GM18870 (cell line): ENCODE measurements at regions not wholly inside any gene's neighbourhood (a gene's known extent, or its start where the extent isn't known, plus 50 kb on each side); places are given as distances from the start of the nearest gene placed in this dataset.
"Not testable (repeated sequence)": the region's sequence is repeated elsewhere in the genome, so short reads cannot be mapped to it uniquely, and the experiment has no call there.

Experiments used
- ATAC-seq: cut with Tn5 transposase; IDR thresholded peaks from one replicate; pipeline ENCODE4 v1.9.1; 2021; ENCODE audit warnings: moderate library complexity; ENCODE audit not compliant: unreplicated experiment

DNA sequence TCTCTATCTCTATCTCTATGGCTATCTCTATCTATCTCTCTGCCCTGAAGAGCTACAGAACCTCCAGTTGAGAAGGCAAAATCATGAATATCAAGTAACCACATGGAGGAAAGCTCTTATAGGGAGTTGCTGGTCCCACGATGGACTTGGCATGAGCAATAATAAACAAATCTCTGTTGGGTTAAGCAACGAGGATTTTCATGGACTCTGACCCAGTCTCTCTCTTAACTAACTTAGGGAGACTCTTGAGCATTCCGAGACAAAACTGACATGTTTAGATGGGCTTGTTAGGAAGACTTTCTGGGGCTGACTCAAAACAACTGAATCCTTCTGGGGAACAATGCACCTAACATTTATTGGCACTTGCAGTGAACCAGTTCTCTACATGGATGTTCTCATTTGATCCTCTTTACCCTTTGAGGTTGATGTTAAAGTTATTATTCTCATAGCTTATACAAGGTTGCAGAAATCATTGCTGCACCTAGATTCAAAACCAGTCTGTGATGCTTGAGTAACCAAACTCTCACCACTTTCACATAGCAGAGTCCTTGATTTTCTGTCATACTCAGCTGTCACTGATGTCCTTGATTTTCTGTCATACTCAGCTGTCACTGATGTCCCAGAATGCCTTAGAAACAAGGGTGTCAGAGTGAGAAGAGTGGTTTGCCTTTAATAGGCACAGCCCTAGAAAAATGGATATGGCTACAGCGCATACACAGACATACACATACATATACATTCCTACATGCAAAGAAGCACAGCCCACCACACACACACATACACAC lies 354.6 kb upstream of the MAF start:
- no peak for ATAC-seq

- ATAC-seq: no peak
Measured at GRCh38 chr16:79950932-79951719, 350.6 kb upstream of the MAF start.

DNA sequence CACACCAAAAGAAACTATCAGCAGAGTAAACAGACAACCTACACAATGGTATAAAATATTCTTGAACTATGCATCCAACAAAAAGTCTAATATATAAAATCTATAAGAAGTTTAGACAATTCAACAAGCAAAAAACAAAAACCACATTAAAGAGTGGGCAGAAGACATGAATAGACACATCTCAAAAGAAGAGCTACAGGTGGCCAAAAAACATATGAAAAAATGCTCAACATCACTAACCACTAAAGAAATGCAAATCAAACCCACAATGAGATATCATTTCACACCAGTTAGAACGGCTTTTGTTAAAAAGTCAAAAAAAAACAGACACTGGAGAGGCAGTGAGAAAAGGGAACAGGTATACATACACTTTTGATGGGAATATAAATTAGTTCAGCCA lies 348.9 kb upstream of the MAF start:
- ATAC-seq: no peak

GRCh38 chr16:79947771-79948170 lies 347.2 kb upstream of the MAF start:
- ATAC-seq: no peak

DNA sequence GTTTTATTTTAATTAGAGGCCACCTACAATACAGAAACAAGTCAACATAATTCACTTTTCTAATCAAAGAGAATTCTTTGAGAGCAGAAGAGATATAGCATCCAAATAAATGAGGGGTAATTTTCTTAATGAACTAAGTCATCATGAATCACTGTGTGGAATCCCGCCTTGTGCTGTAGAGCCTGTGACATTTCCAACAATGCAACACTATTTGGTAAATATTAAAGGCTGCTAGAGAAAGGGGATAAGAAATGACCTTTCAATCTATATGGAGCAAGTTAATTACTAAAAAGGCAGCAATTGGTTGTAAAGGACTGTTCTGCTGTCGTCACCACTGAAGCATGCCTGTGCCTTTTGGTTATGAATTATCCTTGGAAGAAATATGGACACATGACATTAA lies 345.7 kb upstream of the MAF start:
- ATAC-seq: no peak

GRCh38 chr16:79943736-79944135 lies 343.2 kb upstream of the MAF start:
- no peak for ATAC-seq

GRCh38 chr16:79938575-79938974 lies 338.0 kb upstream of the MAF start:
- no peak for ATAC-seq

DNA sequence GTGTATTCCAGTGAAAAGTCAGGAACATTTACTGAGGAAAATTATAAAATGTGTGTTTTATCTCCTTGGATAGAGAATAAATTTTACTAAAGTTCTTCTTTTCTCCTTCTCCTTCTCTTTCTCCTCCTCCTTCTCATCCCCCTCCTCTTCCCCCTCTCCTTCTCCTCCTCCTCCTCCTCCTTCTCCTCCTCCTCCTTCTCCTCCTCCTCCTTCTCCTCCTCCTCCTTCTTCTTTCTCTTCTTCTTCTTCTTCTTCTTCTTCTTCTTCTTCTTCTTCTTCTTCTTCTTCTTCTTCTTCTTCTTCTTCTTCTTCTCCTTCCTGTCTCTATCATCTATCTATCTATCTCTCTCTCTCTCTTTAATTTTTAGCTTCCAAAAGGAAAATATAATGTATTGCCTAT lies 337.1 kb upstream of the MAF start:
- ATAC-seq: not testable (repeated sequence)

GRCh38 chr16:79933603-79934002 lies 333.1 kb upstream of the MAF start:
- ATAC-seq: no peak

DNA sequence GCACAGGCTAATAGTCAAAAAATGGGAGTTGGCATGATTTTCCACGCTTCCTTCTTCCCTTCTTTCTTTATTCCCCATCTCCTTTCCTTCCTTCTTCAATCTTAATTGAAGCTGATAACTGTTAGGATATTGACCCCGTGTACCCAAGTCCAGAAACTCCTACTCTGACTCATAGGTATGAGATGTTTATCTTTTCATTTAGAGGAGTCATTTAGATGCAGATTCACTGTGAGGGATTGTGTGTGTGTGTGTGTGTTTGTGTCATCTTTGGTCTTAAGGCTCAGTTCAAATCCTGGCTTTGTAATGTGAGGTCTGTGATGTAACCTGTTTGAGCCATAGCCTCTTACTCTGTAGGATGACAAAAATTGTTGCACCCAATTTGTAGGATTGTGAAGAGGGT lies 332.0 kb upstream of the MAF start:
- ATAC-seq: no peak

- no peak for ATAC-seq
Measured at GRCh38 chr16:79931721-79932120, 331.2 kb upstream of the MAF start.

- ATAC-seq: no peak
Measured at GRCh38 chr16:79929260-79929965, 328.9 kb upstream of the MAF start.

GRCh38 chr16:79928142-79928873 lies 327.8 kb upstream of the MAF start:
- no peak for ATAC-seq

DNA sequence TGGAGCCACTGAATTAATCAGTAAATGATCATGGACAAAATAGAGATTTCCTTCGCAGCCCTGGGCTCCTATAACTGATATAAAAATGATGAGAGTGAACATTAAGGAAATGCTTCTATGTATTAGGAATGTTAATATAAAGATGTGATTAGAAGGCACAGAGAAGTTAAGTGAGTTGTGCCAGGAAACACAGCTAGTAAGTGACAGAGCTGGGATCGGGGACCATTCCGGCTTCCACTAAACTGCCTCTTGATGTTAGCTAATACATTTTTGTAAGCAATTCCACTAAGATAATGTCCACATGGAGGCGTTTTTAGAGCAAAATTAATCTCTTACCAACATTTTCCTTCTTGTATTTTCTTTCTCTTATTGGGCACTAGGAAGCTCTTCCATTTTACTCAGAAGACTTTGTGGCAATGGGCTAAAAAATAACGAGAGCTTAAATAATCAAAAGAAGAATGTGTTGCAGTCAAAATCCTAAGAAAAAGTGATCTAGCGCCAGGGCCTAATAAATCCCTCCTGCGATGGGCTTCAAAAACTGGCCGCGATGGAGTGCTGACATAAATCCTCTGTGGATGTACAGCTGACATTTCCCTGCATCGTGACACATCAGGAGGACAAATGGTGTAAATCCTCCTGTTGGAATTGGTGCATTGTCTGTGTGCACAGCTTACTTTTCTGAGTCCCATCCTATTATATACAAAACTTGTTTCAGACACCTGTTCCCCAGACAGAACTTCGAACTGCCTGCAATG lies 326.1 kb upstream of the MAF start:
- no peak for ATAC-seq

- ATAC-seq: no peak
Measured at GRCh38 chr16:79923431-79923830, 322.9 kb upstream of the MAF start.

GRCh38 chr16:79920685-79921084 lies 320.1 kb upstream of the MAF start:
- ATAC-seq: no peak

GRCh38 chr16:79918916-79919315 lies 318.4 kb upstream of the MAF start:
- ATAC-seq: no peak

- no peak for ATAC-seq
Measured at GRCh38 chr16:79915761-79916160, 315.2 kb upstream of the MAF start.

GRCh38 chr16:79914961-79915720 lies 314.6 kb upstream of the MAF start:
- no peak for ATAC-seq
